Caco-2 (cell line): ENCODE measurements at regions not wholly inside any gene's neighbourhood (a gene's known extent, or its start where the extent isn't known, plus 50 kb on each side); places are given as distances from the start of the nearest gene placed in this dataset.

Source experiments
- BruUV-seq: library from RNA; stranded (reverse); fragments of 400-500 nt; replicated peaks from 2 replicates; lab custom pipeline; 2021; lab: Mats Ljungman, UMichigan
- CTCF ChIA-PET: fragments of 300-600 bp; sonication (Branson Sonifier 250); formaldehyde crosslinking; loops from one replicate; lab custom pipeline; 2022; ENCODE audit warnings: antibody characterized with exemption; lab: Charles Lee
- POLR2A ChIA-PET: fragments of 300-600 bp; sonication (Branson Sonifier 250); formaldehyde crosslinking; loops from one replicate; lab custom pipeline; 2022; ENCODE audit warnings: antibody characterized with exemption; lab: Charles Lee
- DNase-seq, 2 experiments: peaks; one replicate each; pipeline versions ENCODE4 v3.0.0 to v3.0.0-alpha.2; 2020 to 2022
- H3K27me3 ChIP-seq: replicated peaks from 2 replicates; pipeline ENCODE4 v1.6.0; 2011; ENCODE audit warnings: low read length; ENCODE audit not compliant: control insufficient read depth, insufficient read depth
- H3K36me3 ChIP-seq: 2 replicates; pipeline ENCODE4 v1.5.1; 2011; ENCODE audit warnings: low read length; ENCODE audit not compliant: control insufficient read depth, insufficient read depth
- H3K4me1 ChIP-seq: fragments of 250-450 bp; sonication (Bioruptor Pico); 2 replicates; pipeline ENCODE4 v1.5.1; 2020; ENCODE audit warnings: mild to moderate bottlenecking
- H3K4me3 ChIP-seq: 2 replicates; pipeline ENCODE4 v1.5.1; 2011; ENCODE audit warnings: low read depth, mild to moderate bottlenecking, control low read depth, low read length
- H3K9me3 ChIP-seq: fragments of 250-450 bp; sonication (Bioruptor Pico); 2 replicates; pipeline ENCODE4 v1.5.1; 2020; ENCODE audit warnings: mild to moderate bottlenecking, moderate library complexity
- H3K27ac Mint-ChIP-seq: one replicate; pipeline ENCODE4 v1.8.0; 2022; ENCODE audit warnings: mixed read lengths; ENCODE audit not compliant: unreplicated experiment
- H3K27me3 Mint-ChIP-seq: one replicate; pipeline ENCODE4 v1.8.0; 2022; ENCODE audit warnings: mixed read lengths; ENCODE audit not compliant: insufficient read depth, unreplicated experiment
- H3K36me3 Mint-ChIP-seq: one replicate; pipeline ENCODE4 v1.8.0; 2022; ENCODE audit warnings: mild to moderate bottlenecking, mixed read lengths; ENCODE audit not compliant: insufficient read depth, unreplicated experiment
- H3K4me1 Mint-ChIP-seq: one replicate; pipeline ENCODE4 v1.8.0; 2022; ENCODE audit warnings: low read depth, mixed read lengths; ENCODE audit not compliant: unreplicated experiment
- H3K4me3 Mint-ChIP-seq: one replicate; pipeline ENCODE4 v1.8.0; 2022; ENCODE audit warnings: mild to moderate bottlenecking, moderate library complexity, mixed read lengths; ENCODE audit not compliant: unreplicated experiment
- H3K9me3 Mint-ChIP-seq: one replicate; pipeline ENCODE4 v1.8.0; 2022; ENCODE audit warnings: mixed read lengths; ENCODE audit not compliant: unreplicated experiment
- intact Hi-C: fragments of 100-400 bp; cut with micrococcal nuclease; formaldehyde crosslinking; loops from one replicate; pipeline ENCODE4 v1.10.0; 2022; ENCODE audit not compliant: unreplicated experiment
- TF ChIP-seq, protein P1 (sequence below), 2 experiments: fragments of 200-600 bp in 1 of 2; IDR thresholded peaks; 1 replicate in 1 of 2; 2 replicates in 1 of 2; pipeline versions ENCODE4 v1.5.1 to v1.8.0; 2011 to 2022; ENCODE audit warnings: antibody characterized with exemption in 1 of 2, control low read depth in 1 of 2, inconsistent platforms in 1 of 2, low read depth in 1 of 2, low read length in 1 of 2, mild to moderate bottlenecking in 1 of 2, moderate library complexity in 1 of 2; ENCODE audit not compliant: insufficient read depth in 1 of 2, severe bottlenecking in 1 of 2, unreplicated experiment in 1 of 2

DNA sequence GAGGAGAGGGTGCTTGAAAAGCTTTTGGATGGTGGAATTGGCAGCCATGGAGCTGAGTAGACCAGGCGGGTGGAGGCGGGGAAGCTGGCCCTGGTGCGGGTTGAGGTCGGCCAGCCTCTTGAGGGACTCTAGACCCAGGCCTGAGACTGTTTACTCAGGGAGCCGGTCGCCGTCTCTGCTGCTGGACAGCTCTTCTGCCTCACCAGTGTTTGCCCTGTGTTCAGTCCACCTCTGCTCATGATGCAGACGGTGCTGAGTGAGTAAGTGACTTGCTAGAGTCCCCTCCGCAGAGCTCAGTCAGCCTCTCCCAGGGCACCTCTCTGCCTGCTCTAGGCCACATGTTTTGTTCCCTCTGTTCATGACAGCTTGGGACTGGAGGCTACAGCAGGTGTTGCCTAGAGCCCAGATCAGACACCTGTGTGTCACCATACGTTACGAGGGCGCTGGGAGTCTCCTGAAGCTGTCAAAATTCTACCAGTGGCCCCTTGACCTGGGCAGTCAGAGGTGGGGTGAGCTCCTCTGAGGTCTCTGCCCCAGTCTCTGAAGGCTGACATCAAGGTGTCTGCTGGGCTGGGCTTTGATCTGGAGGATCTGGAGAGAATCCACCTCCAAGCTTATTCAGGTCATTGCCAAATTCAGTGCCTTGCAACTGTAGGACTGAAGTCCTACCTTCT, 73.5 kb upstream of the WNT4 start:
- Histone ChIP-seq H3K27me3 (no peaks in the 10 kb centered on the region), H3K36me3 (no peaks in the 10 kb centered on the region), H3K9me3 (no peaks in the 10 kb centered on the region), H3K4me3 (no peak overlapping the region), H3K4me1 (no peaks in the 10 kb centered on the region)
- H3K4me1 Mint-ChIP-seq = no peaks in the 10 kb centered on the region
- TF ChIP-seq, protein P1, sequence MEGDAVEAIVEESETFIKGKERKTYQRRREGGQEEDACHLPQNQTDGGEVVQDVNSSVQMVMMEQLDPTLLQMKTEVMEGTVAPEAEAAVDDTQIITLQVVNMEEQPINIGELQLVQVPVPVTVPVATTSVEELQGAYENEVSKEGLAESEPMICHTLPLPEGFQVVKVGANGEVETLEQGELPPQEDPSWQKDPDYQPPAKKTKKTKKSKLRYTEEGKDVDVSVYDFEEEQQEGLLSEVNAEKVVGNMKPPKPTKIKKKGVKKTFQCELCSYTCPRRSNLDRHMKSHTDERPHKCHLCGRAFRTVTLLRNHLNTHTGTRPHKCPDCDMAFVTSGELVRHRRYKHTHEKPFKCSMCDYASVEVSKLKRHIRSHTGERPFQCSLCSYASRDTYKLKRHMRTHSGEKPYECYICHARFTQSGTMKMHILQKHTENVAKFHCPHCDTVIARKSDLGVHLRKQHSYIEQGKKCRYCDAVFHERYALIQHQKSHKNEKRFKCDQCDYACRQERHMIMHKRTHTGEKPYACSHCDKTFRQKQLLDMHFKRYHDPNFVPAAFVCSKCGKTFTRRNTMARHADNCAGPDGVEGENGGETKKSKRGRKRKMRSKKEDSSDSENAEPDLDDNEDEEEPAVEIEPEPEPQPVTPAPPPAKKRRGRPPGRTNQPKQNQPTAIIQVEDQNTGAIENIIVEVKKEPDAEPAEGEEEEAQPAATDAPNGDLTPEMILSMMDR (IDR thresholded peaks at IDR 0.05; ENCODE audit: insufficient read depth in 1 of 2, low read depth in 1 of 2, low read length in 1 of 2, severe bottlenecking in 1 of 2, unreplicated experiment in 1 of 2) = no peak
- no peak overlapping the region for H3K4me3 Mint-ChIP-seq
- no peak overlapping the region for H3K27ac Mint-ChIP-seq
- intact Hi-C loops = no loop called here
- no peaks in the 10 kb centered on the region for H3K36me3 Mint-ChIP-seq
- DNase-seq = peak; percentile 14 to 24
- peaks cover 3% of the 10 kb centered on the region for H3K27me3 Mint-ChIP-seq
- H3K9me3 Mint-ChIP-seq = no peaks in the 10 kb centered on the region
- CTCF ChIA-PET = no interaction called here
- POLR2A ChIA-PET = no interaction called here
- BruUV-seq = no TSS peak

DNA sequence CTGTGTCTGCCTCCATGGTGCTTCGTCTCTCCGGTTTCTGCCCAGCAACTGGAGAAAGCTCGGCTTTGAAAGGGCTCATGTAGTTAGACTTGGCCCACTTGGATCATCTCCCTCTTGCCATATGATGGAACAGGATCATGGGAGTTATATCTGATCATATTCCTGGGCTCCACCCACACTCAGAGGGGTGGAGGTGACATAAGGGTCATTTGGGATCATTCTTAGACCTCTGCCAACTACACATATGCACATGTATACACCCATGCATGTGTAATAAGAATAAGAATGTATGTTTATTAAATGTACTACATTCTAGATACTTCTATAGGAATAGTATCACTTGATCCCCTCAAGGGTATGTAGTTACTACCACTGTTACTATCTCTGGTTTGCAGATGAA, 74.1 kb upstream of the WNT4 start:
- intact Hi-C loops = no loop called here
- no peak for DNase-seq

DNA sequence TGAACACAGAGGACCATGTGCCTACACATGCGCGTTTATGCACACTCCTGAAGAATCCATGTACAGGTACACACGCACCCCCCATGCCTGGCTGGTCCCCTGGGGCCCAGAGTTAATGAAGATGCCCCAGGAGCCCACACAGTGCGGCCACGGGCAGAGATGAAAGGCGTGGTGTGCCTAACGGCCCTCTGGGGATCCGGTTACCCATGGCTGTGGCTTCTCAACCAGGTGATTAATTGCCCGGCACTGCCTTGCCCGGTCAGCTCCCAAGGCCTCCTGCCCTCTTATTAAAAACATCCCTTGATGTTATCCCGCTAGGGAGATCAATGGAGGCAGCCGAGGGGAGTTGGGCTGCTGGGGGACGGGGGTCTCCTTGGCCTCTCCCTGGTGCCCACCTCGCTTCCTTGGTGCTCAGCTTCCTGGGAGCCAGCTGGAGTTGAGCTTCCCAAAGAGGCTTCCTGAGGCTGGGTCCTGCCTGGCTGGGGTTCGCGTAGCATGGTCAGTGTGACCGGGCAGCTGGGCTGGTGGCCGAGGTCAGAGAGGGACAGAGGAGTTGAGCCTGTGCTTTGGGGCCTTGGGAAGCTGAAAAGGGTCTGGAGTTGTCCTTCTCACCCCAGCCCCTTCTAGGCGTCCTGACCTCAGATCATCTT, 75.0 kb upstream of the WNT4 start:
- BruUV-seq = no TSS peak
- CTCF ChIA-PET = no interaction called here
- DNase-seq = peak in 1 of 2 experiments; percentile 16
- POLR2A ChIA-PET = no interaction called here
- TF ChIP-seq, protein P1 (IDR thresholded peaks at IDR 0.05; ENCODE audit: insufficient read depth in 1 of 2, low read depth in 1 of 2, low read length in 1 of 2, severe bottlenecking in 1 of 2, unreplicated experiment in 1 of 2) = no peak
- Mint-ChIP-seq H3K4me3 (no peak overlapping the region), H3K27me3 (peaks cover 3% of the 10 kb centered on the region), H3K4me1 (no peaks in the 10 kb centered on the region), H3K27ac (no peak overlapping the region), H3K9me3 (no peaks in the 10 kb centered on the region), H3K36me3 (no peaks in the 10 kb centered on the region)
- no peaks in the 10 kb centered on the region for H3K9me3 ChIP-seq
- no peaks in the 10 kb centered on the region for H3K36me3 ChIP-seq
- intact Hi-C loops = no loop called here
- no peaks in the 10 kb centered on the region for H3K27me3 ChIP-seq
- no peaks in the 10 kb centered on the region for H3K4me1 ChIP-seq
- no peak overlapping the region for H3K4me3 ChIP-seq

More for the DNA sequence above, 74.1 kb upstream of the WNT4 start:
- ChIA-PET POLR2A (no interaction called here), CTCF (no interaction called here)
- no peak overlapping the region for H3K27ac Mint-ChIP-seq
- Histone ChIP-seq H3K36me3 (no peaks in the 10 kb centered on the region), H3K4me3 (no peak overlapping the region), H3K9me3 (no peaks in the 10 kb centered on the region), H3K4me1 (no peaks in the 10 kb centered on the region), H3K27me3 (no peaks in the 10 kb centered on the region)
- no peaks in the 10 kb centered on the region for H3K4me1 Mint-ChIP-seq
- TF ChIP-seq, protein P1 (IDR thresholded peaks at IDR 0.05; ENCODE audit: insufficient read depth in 1 of 2, low read depth in 1 of 2, low read length in 1 of 2, severe bottlenecking in 1 of 2, unreplicated experiment in 1 of 2) = no peak
- H3K27me3 Mint-ChIP-seq = peaks cover 3% of the 10 kb centered on the region
- no peaks in the 10 kb centered on the region for H3K36me3 Mint-ChIP-seq
- BruUV-seq = no TSS peak
- H3K9me3 Mint-ChIP-seq = no peaks in the 10 kb centered on the region
- no peak overlapping the region for H3K4me3 Mint-ChIP-seq
